Endothelial cell of umbilical vein (primary cell): ENCODE measurements at regions not wholly inside any gene's neighbourhood (a gene's known extent, or its start where the extent isn't known, plus 50 kb on each side); places are given as distances from the start of the nearest gene placed in this dataset.

ENCODE experiments used
- BruUV-seq: library from RNA; stranded (reverse); fragments of 400-500 nt; replicated peaks from 2 replicates; lab custom pipeline; 2021; lab: Mats Ljungman, UMichigan
- CTCF ChIA-PET: fragments of 300-600, 350-600 bp; sonication (Branson Sonifier 250); formaldehyde crosslinking; loops from one replicate; lab custom pipeline; 2021; ENCODE audit warnings: antibody characterized with exemption, inconsistent platforms; lab: Charles Lee
- POLR2A ChIA-PET: fragments of 300-600, 350-600 bp; sonication (Branson Sonifier 250); formaldehyde crosslinking; loops from one replicate; lab custom pipeline; 2021; ENCODE audit warnings: antibody characterized with exemption, inconsistent platforms; lab: Charles Lee
- DNase-seq: peaks from one replicate; pipeline ENCODE4 v3.0.0-alpha.2; 2011; ENCODE audit warnings: low read depth, low spot score
- FAIRE-seq: peaks from 2 replicates; lab custom pipeline; 2011; peaks lifted over from hg19 to GRCh38; lab: Jason Lieb, UNC
- H2AFZ ChIP-seq: 2 replicates; pipeline ENCODE4 v1.6.0; 2012; ENCODE audit warnings: low read depth, low read length, control low read depth, inconsistent platforms
- H3K27ac ChIP-seq: 2 replicates; pipeline ENCODE4 v1.5.1; 2011; ENCODE audit warnings: low read depth, mild to moderate bottlenecking, control low read depth, low read length, moderate library complexity; ENCODE audit not compliant: insufficient read depth
- H3K27me3 ChIP-seq, 2 experiments: 2 replicates each; pipeline versions ENCODE4 v1.6.0 to v1.6.1; 2011; ENCODE audit warnings: low read length in 2 of 2, mixed read lengths in 1 of 2; ENCODE audit not compliant: control insufficient read depth in 2 of 2, insufficient read depth in 2 of 2
- H3K36me3 ChIP-seq, 2 experiments: 2 replicates in 1 of 2; 3 replicates in 1 of 2; pipeline ENCODE4 v1.5.1; 2011; ENCODE audit warnings: low read length in 2 of 2, mild to moderate bottlenecking in 1 of 2, moderate library complexity in 1 of 2; ENCODE audit not compliant: control insufficient read depth in 2 of 2, insufficient read depth in 2 of 2; ENCODE audit errors: extremely low read depth in 1 of 2
- H3K4me1 ChIP-seq: 3 replicates; pipeline ENCODE4 v1.5.1; 2011; ENCODE audit warnings: mild to moderate bottlenecking, low read length; ENCODE audit not compliant: control insufficient read depth, insufficient read depth; ENCODE audit errors: extremely low read depth
- H3K4me2 ChIP-seq: 2 replicates; pipeline ENCODE4 v1.6.1; 2011; ENCODE audit warnings: low read length, control low read depth, mixed read lengths; ENCODE audit not compliant: insufficient read depth
- H3K4me3 ChIP-seq, 3 experiments: fragments of 200-600 bp in 1 of 3; sonication (generic), shearing (Covaris generic) in 1 of 3; replicated peaks in 1 of 3; 2 replicates each; pipeline ENCODE4 v1.5.1; 2011 to 2016; ENCODE audit warnings: control low read depth in 3 of 3, low read length in 3 of 3, mild to moderate bottlenecking in 2 of 3, inconsistent platforms in 1 of 3, low read depth in 1 of 3, moderate library complexity in 1 of 3; ENCODE audit not compliant: insufficient read depth in 1 of 3
- H3K79me2 ChIP-seq: 2 replicates; pipeline ENCODE4 v1.6.0; 2012; ENCODE audit warnings: low read length, inconsistent platforms; ENCODE audit not compliant: control insufficient read depth, insufficient read depth
- H3K9ac ChIP-seq: replicated peaks from 2 replicates; pipeline ENCODE3; 2011; ENCODE audit warnings: low read length, control low read depth; ENCODE audit not compliant: insufficient read depth; ENCODE audit errors: extremely low read depth
- H3K9me1 ChIP-seq: replicated peaks from 3 replicates; pipeline ENCODE4 v1.6.0; 2011; ENCODE audit warnings: mild to moderate bottlenecking, low read length; ENCODE audit not compliant: control insufficient read depth, insufficient read depth; ENCODE audit errors: extremely low read depth
- H3K9me3 ChIP-seq: replicated peaks from 2 replicates; pipeline ENCODE4 v1.5.1; 2012; ENCODE audit warnings: low read length, inconsistent platforms; ENCODE audit not compliant: control insufficient read depth, insufficient read depth
- H4K20me1 ChIP-seq: replicated peaks from 2 replicates; pipeline ENCODE3; 2011; ENCODE audit warnings: mild to moderate bottlenecking, low read length; ENCODE audit not compliant: control insufficient read depth, insufficient read depth; ENCODE audit errors: extremely low read depth
- EZH2 ChIP-seq: IDR thresholded peaks from 2 replicates; pipeline ENCODE4 v1.6.1; 2012; ENCODE audit warnings: borderline replicate concordance, low read depth, mild to moderate bottlenecking, moderate library complexity, low read length, inconsistent platforms; ENCODE audit not compliant: severe bottlenecking
- FOS ChIP-seq: IDR thresholded peaks from 2 replicates; pipeline ENCODE4 v1.6.1; 2011; ENCODE audit warnings: mild to moderate bottlenecking, low read length, moderate library complexity, borderline replicate concordance; ENCODE audit not compliant: insufficient read depth
- GATA2 ChIP-seq: IDR thresholded peaks from 2 replicates; pipeline ENCODE4 v1.7.0; 2011; ENCODE audit warnings: low read depth, mild to moderate bottlenecking, moderate library complexity, mixed read lengths, low read length; ENCODE audit not compliant: insufficient read length, insufficient read depth
- JUN ChIP-seq: IDR thresholded peaks from 2 replicates; pipeline ENCODE4 v1.6.1; 2011; ENCODE audit warnings: borderline replicate concordance, low read depth; ENCODE audit not compliant: insufficient read length, insufficient read depth
- MAX ChIP-seq: IDR thresholded peaks from 2 replicates; pipeline ENCODE4 v1.6.1; 2011; ENCODE audit not compliant: insufficient read depth, insufficient read length
- MYC ChIP-seq: IDR thresholded peaks from one replicate; pipeline ENCODE4 v1.6.1; 2011; ENCODE audit warnings: mild to moderate bottlenecking, low read depth, low read length
- POLR2A ChIP-seq: IDR thresholded peaks from 2 replicates; pipeline ENCODE4 v1.6.1; 2012; ENCODE audit warnings: low read depth, mild to moderate bottlenecking, control low read depth, low read length
- POLR2AphosphoS5 ChIP-seq: IDR thresholded peaks from 2 replicates; pipeline ENCODE4 v1.6.1; 2012; ENCODE audit warnings: low read depth, mild to moderate bottlenecking, control low read depth, low read length, moderate library complexity; ENCODE audit not compliant: insufficient read depth
- dilution Hi-C: fragments of 300-500 bp; cut with MboI; formaldehyde crosslinking; loops from one replicate; pipeline ENCODE4 v1.15.0; 2019; ENCODE audit warnings: low sequenced_read_pairs; ENCODE audit not compliant: extremely low pct_ligation_motif_present
- intact Hi-C: fragments of 100-400 bp; cut with micrococcal nuclease; formaldehyde crosslinking; loops from one replicate; pipeline ENCODE4 v1.10.0; 2022
- TF ChIP-seq, protein P1 (sequence below), 2 donors: IDR thresholded peaks; 1 replicate in 1 of 2; 2 replicates in 1 of 2; pipeline ENCODE4 v1.5.1; 2011; ENCODE audit warnings: low read length in 2 of 2, mild to moderate bottlenecking in 2 of 2, moderate library complexity in 2 of 2, control low read depth in 1 of 2, inconsistent platforms in 1 of 2, low read depth in 1 of 2; ENCODE audit not compliant: insufficient read depth in 1 of 2; ENCODE audit errors: extremely low read depth in 1 of 2

GRCh38 chr7:109835577-109835976 lies 1255.3 kb upstream of the LRRN3 start:
- no peak overlapping the region for H3K27ac ChIP-seq
- no TSS peak for BruUV-seq
- POLR2A ChIA-PET: no interaction called here
- dilution Hi-C loops (no loop called here), intact Hi-C loops (no loop called here)
- no peaks in the 10 kb centered on the region for H3K27me3 ChIP-seq
- H3K4me1 ChIP-seq: no peaks in the 10 kb centered on the region
- TF ChIP-seq POLR2AphosphoS5 (no peak), JUN (no peak), GATA2 (no peak), FOS (no peak), MAX (no peak), POLR2A (no peak), MYC (no peak), EZH2 (no peak)
- TF ChIP-seq, protein P1, sequence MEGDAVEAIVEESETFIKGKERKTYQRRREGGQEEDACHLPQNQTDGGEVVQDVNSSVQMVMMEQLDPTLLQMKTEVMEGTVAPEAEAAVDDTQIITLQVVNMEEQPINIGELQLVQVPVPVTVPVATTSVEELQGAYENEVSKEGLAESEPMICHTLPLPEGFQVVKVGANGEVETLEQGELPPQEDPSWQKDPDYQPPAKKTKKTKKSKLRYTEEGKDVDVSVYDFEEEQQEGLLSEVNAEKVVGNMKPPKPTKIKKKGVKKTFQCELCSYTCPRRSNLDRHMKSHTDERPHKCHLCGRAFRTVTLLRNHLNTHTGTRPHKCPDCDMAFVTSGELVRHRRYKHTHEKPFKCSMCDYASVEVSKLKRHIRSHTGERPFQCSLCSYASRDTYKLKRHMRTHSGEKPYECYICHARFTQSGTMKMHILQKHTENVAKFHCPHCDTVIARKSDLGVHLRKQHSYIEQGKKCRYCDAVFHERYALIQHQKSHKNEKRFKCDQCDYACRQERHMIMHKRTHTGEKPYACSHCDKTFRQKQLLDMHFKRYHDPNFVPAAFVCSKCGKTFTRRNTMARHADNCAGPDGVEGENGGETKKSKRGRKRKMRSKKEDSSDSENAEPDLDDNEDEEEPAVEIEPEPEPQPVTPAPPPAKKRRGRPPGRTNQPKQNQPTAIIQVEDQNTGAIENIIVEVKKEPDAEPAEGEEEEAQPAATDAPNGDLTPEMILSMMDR (IDR thresholded peaks at IDR 0.05; ENCODE audit: extremely low read depth in 1 of 2, insufficient read depth in 1 of 2, low read depth in 1 of 2, low read length in 2 of 2): no peak
- H2AFZ ChIP-seq: no peak overlapping the region
- H3K4me3 ChIP-seq: no peak overlapping the region
- DNase-seq (no peak), FAIRE-seq (no peak)
- H3K79me2 ChIP-seq: no peaks in the 10 kb centered on the region
- no peak overlapping the region for H3K4me2 ChIP-seq
- no peak overlapping the region for H3K9ac ChIP-seq
- CTCF ChIA-PET: no interaction called here
- no peaks in the 10 kb centered on the region for H4K20me1 ChIP-seq
- no peaks in the 10 kb centered on the region for H3K9me1 ChIP-seq
- H3K36me3 ChIP-seq: no peaks in the 10 kb centered on the region
- no peaks in the 10 kb centered on the region for H3K9me3 ChIP-seq
